ENCODE measurements at regions not wholly inside any gene's neighbourhood (a gene's known extent, or its start where the extent isn't known, plus 50 kb on each side); places are given as distances from the start of the nearest gene placed in this dataset.

- Histone ChIP-seq H3K36me3 (ENCODE audit: insufficient read depth, low read length) (no peaks in the 10 kb centered on the region), H3K27ac (ENCODE audit: low read depth, low read length, poor library complexity, severe bottlenecking) (no peak overlapping the region), H3K4me2 (ENCODE audit: low read length) (no peak overlapping the region), H3K9me3 (ENCODE audit: low read length) (no peaks in the 10 kb centered on the region), H4K20me1 (ENCODE audit: insufficient read depth, low read length) (no peaks in the 10 kb centered on the region), H3K79me2 (ENCODE audit: insufficient read depth, low read depth, low read length) (no peaks in the 10 kb centered on the region), H3K4me3 (ENCODE audit: low read depth, low read length, poor library complexity, severe bottlenecking) (no peak overlapping the region), H2AFZ (ENCODE audit: low read length) (no peak overlapping the region), H3K9me2 (ENCODE audit: insufficient read depth, low read length) (no peaks in the 10 kb centered on the region), H3K4me1 (ENCODE audit: insufficient read depth, low read length, poor library complexity, severe bottlenecking) (no peaks in the 10 kb centered on the region)
- CTCF ChIA-PET (ENCODE audit: unreplicated experiment): no interaction called here
- DNase-seq (ENCODE audit: low spot score): no peak
- no TSS peak for BruUV-seq (replicated peaks)
- TF ChIP-seq EZH2phosphoT487 (IDR thresholded peaks at IDR 0.05; ENCODE audit: borderline replicate concordance, low read depth, low read length) (no peak), CTCF (conservative IDR thresholded peaks at IDR 0.05; ENCODE audit: low read length) (no peak)
- intact Hi-C loops (cut with micrococcal nuclease; ENCODE audit: unreplicated experiment): no loop called here
- POLR2A ChIA-PET: no interaction called here
Observed at GRCh38 chr5:93336330-93337110, 244.5 kb downstream of the NR2F1-AS1 start.

GRCh38 chr5:93331863-93332262 is 249.2 kb downstream of the NR2F1-AS1 start:
- POLR2A ChIA-PET: no interaction called here
- intact Hi-C loops (cut with micrococcal nuclease; ENCODE audit: unreplicated experiment): no loop called here

More at GRCh38 chr5:93331863-93332262, 249.2 kb downstream of the NR2F1-AS1 start:
- Histone ChIP-seq H2AFZ (ENCODE audit: low read length) (no peak overlapping the region), H3K4me1 (ENCODE audit: insufficient read depth, low read length, poor library complexity, severe bottlenecking) (no peaks in the 10 kb centered on the region), H3K27ac (ENCODE audit: low read depth, low read length, poor library complexity, severe bottlenecking) (no peak overlapping the region), H3K9me2 (ENCODE audit: insufficient read depth, low read length) (no peaks in the 10 kb centered on the region), H4K20me1 (ENCODE audit: insufficient read depth, low read length) (no peaks in the 10 kb centered on the region), H3K4me2 (ENCODE audit: low read length) (no peak overlapping the region), H3K4me3 (ENCODE audit: low read depth, low read length, poor library complexity, severe bottlenecking) (no peak overlapping the region), H3K9me3 (ENCODE audit: low read length) (no peaks in the 10 kb centered on the region), H3K79me2 (ENCODE audit: insufficient read depth, low read depth, low read length) (no peaks in the 10 kb centered on the region), H3K36me3 (ENCODE audit: insufficient read depth, low read length) (no peaks in the 10 kb centered on the region)
- no peak for TF ChIP-seq CTCF (conservative IDR thresholded peaks at IDR 0.05; ENCODE audit: low read length)
- no peak for TF ChIP-seq EZH2phosphoT487 (IDR thresholded peaks at IDR 0.05; ENCODE audit: borderline replicate concordance, low read depth, low read length)
- no TSS peak for BruUV-seq (replicated peaks)
- CTCF ChIA-PET (ENCODE audit: unreplicated experiment): no interaction called here
- DNase-seq (ENCODE audit: low spot score): no peak

Data from OCI-LY7 (cell line).